GM12892 (cell line): ENCODE measurements at regions not wholly inside any gene's neighbourhood (a gene's known extent, or its start where the extent isn't known, plus 50 kb on each side); places are given as distances from the start of the nearest gene placed in this dataset.

Experiments used
- POLR2A ChIP-seq: IDR thresholded peaks from 2 replicates; pipeline ENCODE4 v1.6.1; 2011; ENCODE audit warnings: low read depth, low read length, control low read depth
- POLR2AphosphoS5 ChIP-seq: IDR thresholded peaks from 2 replicates; pipeline ENCODE4 v1.6.1; 2011; ENCODE audit warnings: low read depth, low read length, control low read depth

DNA sequence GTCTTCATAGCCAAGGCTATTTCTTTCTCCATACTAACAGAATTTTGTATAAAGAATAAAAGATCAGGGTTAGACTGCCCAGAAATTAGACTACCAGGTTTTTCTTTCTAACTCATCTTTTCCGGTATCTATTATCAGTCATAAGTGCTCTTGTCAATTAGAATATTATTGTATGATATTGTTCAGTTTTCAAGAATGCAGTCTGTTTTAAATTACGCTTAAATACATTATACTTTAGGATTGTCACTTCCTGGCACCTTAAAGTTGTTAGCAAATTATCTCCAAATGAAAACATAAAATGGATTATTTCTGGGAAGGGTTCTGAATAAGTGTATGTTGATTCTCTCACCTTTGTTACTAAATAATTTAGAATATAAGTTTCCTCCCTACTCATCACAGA is 497.2 kb downstream of the IGSF11 start:
- no peak for TF ChIP-seq POLR2A
- no peak for TF ChIP-seq POLR2AphosphoS5
